Neuronal stem cell (in vitro differentiated cells): ENCODE measurements at regions not wholly inside any gene's neighbourhood (a gene's known extent, or its start where the extent isn't known, plus 50 kb on each side); places are given as distances from the start of the nearest gene placed in this dataset.

Experiments
- DNase-seq: peaks from one replicate; pipeline ENCODE4 v3.0.0-alpha.2; 2013; ENCODE audit warnings: low spot score
- H2AFZ ChIP-seq: one replicate; pipeline ENCODE4 v1.6.1; 2013; ENCODE audit warnings: mild to moderate bottlenecking, low read length, inconsistent platforms
- H2AK5ac ChIP-seq: 2 replicates; pipeline ENCODE4 v1.6.1; 2013; ENCODE audit warnings: low read depth, mild to moderate bottlenecking, inconsistent platforms, low read length, moderate library complexity, mixed read lengths
- H2BK120ac ChIP-seq: 2 replicates; pipeline ENCODE4 v1.6.1; 2013; ENCODE audit warnings: low read depth, mild to moderate bottlenecking, inconsistent platforms, low read length, moderate library complexity, mixed read lengths
- H2BK12ac ChIP-seq: one replicate; pipeline ENCODE4 v1.6.1; 2013; ENCODE audit warnings: low read length, inconsistent platforms
- H2BK15ac ChIP-seq: 2 replicates; pipeline ENCODE4 v1.6.1; 2013; ENCODE audit warnings: mild to moderate bottlenecking, low read length, inconsistent platforms, mixed read lengths
- H2BK5ac ChIP-seq: one replicate; pipeline ENCODE4 v1.6.1; 2013; ENCODE audit warnings: inconsistent platforms, mild to moderate bottlenecking, low read length, moderate library complexity
- H3K14ac ChIP-seq: one replicate; pipeline ENCODE4 v1.6.1; 2013; ENCODE audit warnings: low read length, inconsistent platforms
- H3K18ac ChIP-seq: 2 replicates; pipeline ENCODE4 v1.6.1; 2013; ENCODE audit warnings: low read length, inconsistent platforms
- H3K23ac ChIP-seq: 2 replicates; pipeline ENCODE4 v1.6.1; 2013; ENCODE audit warnings: low read depth, mild to moderate bottlenecking, mixed read lengths, low read length, inconsistent platforms; ENCODE audit not compliant: poor library complexity
- H3K27ac ChIP-seq: replicated peaks from 3 replicates; pipeline ENCODE4 v1.5.1; 2013; ENCODE audit warnings: low read length, inconsistent platforms
- H3K27me3 ChIP-seq, 3 experiments: 2 replicates each; pipeline ENCODE4 v1.6.1; 2013; ENCODE audit warnings: low read length in 3 of 3, mild to moderate bottlenecking in 2 of 3, inconsistent platforms in 1 of 3, low read depth in 1 of 3, mixed read lengths in 1 of 3, moderate library complexity in 1 of 3; ENCODE audit not compliant: control insufficient read depth in 3 of 3, insufficient read depth in 3 of 3
- H3K36me3 ChIP-seq, 2 donors: replicated peaks in 1 of 2; 2 replicates each; pipeline ENCODE4 v1.6.1; 2013; ENCODE audit warnings: low read length in 2 of 2; ENCODE audit not compliant: control insufficient read depth in 2 of 2, insufficient read depth in 2 of 2
- H3K4ac ChIP-seq: 2 replicates; pipeline ENCODE4 v1.6.1; 2013; ENCODE audit warnings: inconsistent platforms, mild to moderate bottlenecking, low read length, moderate library complexity
- H3K4me1 ChIP-seq, 2 donors: 1 replicate in 1 of 2; 2 replicates in 1 of 2; pipeline ENCODE4 v1.6.1; 2013; ENCODE audit warnings: low read length in 2 of 2, low read depth in 1 of 2; ENCODE audit not compliant: control insufficient read depth in 2 of 2, insufficient read depth in 1 of 2
- H3K4me2 ChIP-seq: one replicate; pipeline ENCODE4 v1.6.1; 2013; ENCODE audit warnings: mild to moderate bottlenecking, low read length, inconsistent platforms; ENCODE audit not compliant: insufficient read depth, poor library complexity, severe bottlenecking
- H3K4me3 ChIP-seq, 2 donors: 2 replicates each; pipeline ENCODE4 v1.5.1; 2013; ENCODE audit warnings: low read length in 2 of 2, mild to moderate bottlenecking in 2 of 2, inconsistent platforms in 1 of 2, moderate library complexity in 1 of 2
- H3K79me1 ChIP-seq: one replicate; pipeline ENCODE4 v1.6.1; 2013; ENCODE audit warnings: low read depth, mild to moderate bottlenecking, inconsistent platforms, low read length, moderate library complexity
- H3K9ac ChIP-seq: one replicate; pipeline ENCODE4 v1.6.1; 2013; ENCODE audit warnings: mild to moderate bottlenecking, low read depth, low read length, inconsistent platforms; ENCODE audit not compliant: poor library complexity
- H3K9me3 ChIP-seq, 2 donors: replicated peaks in 1 of 2; 2 replicates each; pipeline versions ENCODE3 to v1.6.1; 2013; ENCODE audit warnings: low read length in 2 of 2, mild to moderate bottlenecking in 2 of 2, inconsistent platforms in 1 of 2, low read depth in 1 of 2, mixed read lengths in 1 of 2, moderate library complexity in 1 of 2; ENCODE audit not compliant: control insufficient read depth in 2 of 2, insufficient read depth in 1 of 2
- H4K8ac ChIP-seq: one replicate; pipeline ENCODE4 v1.6.1; 2013; ENCODE audit warnings: low read depth, mild to moderate bottlenecking, inconsistent platforms, low read length, moderate library complexity
- H4K91ac ChIP-seq: one replicate; pipeline ENCODE4 v1.6.1; 2013; ENCODE audit warnings: low read length, low read depth, mild to moderate bottlenecking, inconsistent platforms; ENCODE audit not compliant: poor library complexity
- WGBS, 2 donors: extraction: QIAGEN DNeasy Blood & Tissue Kit; methylation state at CpG; one replicate each; pipeline ENCODE4 v1.1.7; 2013; ENCODE audit warnings: missing lambda C conversion rate in 2 of 2, mixed read lengths in 1 of 2; ENCODE audit not compliant: insufficient read length in 2 of 2, insufficient replicate concordance in 1 of 2; ENCODE audit errors: extremely low coverage in 2 of 2; 5-methylcytosine and 5-hydroxymethylcytosine counted together

- Histone ChIP-seq H3K27me3 (no peaks in the 10 kb centered on the region), H3K36me3 (no peaks in the 10 kb centered on the region), H4K91ac (no peak overlapping the region), H3K4me1 (peaks cover 18 to 34% of the 10 kb centered on the region in 2 donors), H3K14ac (no peak overlapping the region), H2AFZ (peak overlapping the region; percentile 63), H3K18ac (no peak overlapping the region), H4K8ac (no peak overlapping the region), H2BK15ac (no peak overlapping the region), H3K4me2 (peak overlapping the region; percentile 34), H2BK12ac (no peak overlapping the region), H3K23ac (no peak overlapping the region), H3K9ac (no peak overlapping the region), H3K4ac (no peak overlapping the region), H2AK5ac (no peak overlapping the region), H2BK120ac (no peak overlapping the region), H3K79me1 (no peaks in the 10 kb centered on the region), H3K4me3 (no peak overlapping the region), H3K27ac (peak overlapping the region; percentile 76), H3K9me3 (no peaks in the 10 kb centered on the region), H2BK5ac (no peak overlapping the region)
- DNase-seq, result no peak
- WGBS, 2 donors, result no CpG with 5 or more reads among the region's 2 CpGs
These were observed 79.0 kb upstream of the EEF1E1 start for GRCh38 chr6:8181160-8181881.

- Histone ChIP-seq H3K9ac (no peak overlapping the region), H3K23ac (no peak overlapping the region), H2BK120ac (no peak overlapping the region), H2AK5ac (no peak overlapping the region), H4K8ac (no peak overlapping the region), H3K36me3 (no peaks in the 10 kb centered on the region), H4K91ac (no peak overlapping the region), H2BK5ac (no peak overlapping the region), H3K14ac (no peak overlapping the region), H3K79me1 (no peaks in the 10 kb centered on the region), H3K9me3 (no peaks in the 10 kb centered on the region), H3K4me1 (peaks cover 18 to 34% of the 10 kb centered on the region in 2 donors), H3K4me3 (no peak overlapping the region), H3K4ac (no peak overlapping the region), H2AFZ (peak overlapping the region; percentile 63), H3K4me2 (peak overlapping the region; percentile 34), H2BK15ac (no peak overlapping the region), H2BK12ac (no peak overlapping the region), H3K27me3 (no peaks in the 10 kb centered on the region), H3K27ac (peak overlapping the region; percentile 80), H3K18ac (no peak overlapping the region)
- no CpG with 5 or more reads among the region's 11 CpGs for WGBS, 2 donors
- peak; percentile 77 for DNase-seq
These were observed 78.2 kb upstream of the EEF1E1 start for GRCh38 chr6:8180327-8181159.

- no peaks in the 10 kb centered on the region for H3K36me3 ChIP-seq
- no peak overlapping the region for H2BK15ac ChIP-seq
- H3K18ac ChIP-seq, result no peak overlapping the region
- no peak overlapping the region for H2AK5ac ChIP-seq
- no peak overlapping the region for H4K91ac ChIP-seq
- H2BK120ac ChIP-seq, result no peak overlapping the region
- no peaks in the 10 kb centered on the region for H3K79me1 ChIP-seq
- no peak for DNase-seq
- H3K27me3 ChIP-seq, result no peaks in the 10 kb centered on the region
- H3K4me3 ChIP-seq, result no peak overlapping the region
- no peak overlapping the region for H2AFZ ChIP-seq
- H3K4me2 ChIP-seq, result no peak overlapping the region
- H2BK12ac ChIP-seq, result no peak overlapping the region
- H3K4me1 ChIP-seq, result peaks cover 11 to 26% of the 10 kb centered on the region in 2 donors
- H3K9ac ChIP-seq, result no peak overlapping the region
- H3K23ac ChIP-seq, result no peak overlapping the region
- no peak overlapping the region for H2BK5ac ChIP-seq
- no peak overlapping the region for H3K4ac ChIP-seq
- no peak overlapping the region for H3K14ac ChIP-seq
- H3K9me3 ChIP-seq, result no peaks in the 10 kb centered on the region
- no peak overlapping the region for H4K8ac ChIP-seq
- WGBS, 2 donors, result no CpG with 5 or more reads among the region's 2 CpGs
- no peak overlapping the region for H3K27ac ChIP-seq
These were observed 75.4 kb upstream of the EEF1E1 start for GRCh38 chr6:8177721-8178120.

DNA sequence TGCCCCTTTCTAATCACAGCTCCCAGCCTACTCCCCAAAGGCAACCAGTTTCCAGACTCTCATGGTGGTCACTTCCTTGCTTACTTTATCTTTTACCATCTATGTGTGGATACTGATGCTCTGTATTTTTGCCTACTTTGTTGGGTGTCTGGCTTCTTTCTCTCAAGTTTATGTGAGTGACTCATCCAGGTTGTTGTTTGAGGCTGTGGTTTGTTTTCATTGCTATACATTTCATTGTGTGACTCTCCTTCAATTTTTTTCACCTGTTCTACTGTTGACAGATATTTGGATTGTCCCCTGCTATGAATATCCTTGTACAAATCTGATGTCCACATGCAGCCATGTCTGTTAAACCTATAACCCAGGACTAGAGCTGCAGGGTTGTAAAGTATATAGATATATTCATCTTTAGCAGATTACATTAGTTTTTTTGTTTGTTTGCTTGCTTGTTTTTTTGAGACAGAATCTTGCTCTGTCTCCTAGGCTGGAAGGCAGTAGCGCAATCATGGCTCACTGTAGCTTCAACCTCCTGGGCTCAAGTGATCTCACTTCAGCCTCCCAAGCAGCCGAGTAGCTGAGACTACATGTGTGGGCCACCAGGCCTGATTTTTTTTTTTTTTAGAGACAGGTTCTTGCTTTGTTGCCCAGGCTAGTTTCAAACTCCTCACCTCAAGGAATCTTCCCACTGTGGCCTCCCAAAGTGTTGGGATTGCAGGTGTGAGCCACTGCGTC is 72.9 kb upstream of the EEF1E1 start:
- Histone ChIP-seq H3K36me3 (no peaks in the 10 kb centered on the region), H2AFZ (no peak overlapping the region), H2BK5ac (no peak overlapping the region), H3K9me3 (no peaks in the 10 kb centered on the region), H3K23ac (no peak overlapping the region), H4K91ac (no peak overlapping the region), H3K9ac (no peak overlapping the region), H3K4me1 (peaks cover 6 to 9% of the 10 kb centered on the region in 2 donors), H3K4me3 (no peak overlapping the region), H2AK5ac (no peak overlapping the region), H3K14ac (no peak overlapping the region), H3K18ac (no peak overlapping the region), H3K27ac (no peak overlapping the region), H2BK120ac (no peak overlapping the region), H3K27me3 (no peaks in the 10 kb centered on the region), H3K4me2 (no peak overlapping the region), H3K79me1 (no peaks in the 10 kb centered on the region), H4K8ac (no peak overlapping the region), H2BK15ac (no peak overlapping the region), H2BK12ac (no peak overlapping the region), H3K4ac (no peak overlapping the region)
- DNase-seq, result no peak
- WGBS, 2 donors, result no CpG with 5 or more reads among the region's 3 CpGs
